ENCODE measurements at regions not wholly inside any gene's neighbourhood (a gene's known extent, or its start where the extent isn't known, plus 50 kb on each side); places are given as distances from the start of the nearest gene placed in this dataset.

DNA sequence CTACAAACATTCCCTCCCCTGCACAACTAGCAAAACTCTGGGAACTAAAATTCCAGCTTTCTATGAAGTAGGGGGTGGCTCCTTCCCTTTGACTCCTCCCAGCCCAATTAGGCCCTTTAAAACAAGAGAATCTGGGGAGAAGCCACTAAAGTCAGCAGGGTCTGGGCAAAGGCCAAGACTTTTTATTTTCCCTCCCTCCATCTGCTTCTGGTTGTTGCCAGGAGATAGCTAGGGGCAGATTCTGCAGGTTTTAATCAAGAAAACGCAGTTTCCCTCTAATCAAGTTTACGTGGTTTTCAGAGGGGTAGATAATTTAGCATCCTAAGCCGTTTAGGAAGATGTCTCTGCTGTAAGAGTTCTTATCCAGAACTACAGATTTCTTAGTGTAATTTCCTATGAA, 114.5 kb upstream of the CDH6 start:
- TF ChIP-seq CTCF (IDR thresholded peaks at IDR 0.05; ENCODE audit: borderline replicate concordance, control extremely low read depth, extremely low read depth, insufficient read depth, missing control alignments): no peak
- in situ Hi-C loops (cut with MboI; ENCODE audit: low sequenced_read_pairs, unreplicated experiment): no loop called here

DNA sequence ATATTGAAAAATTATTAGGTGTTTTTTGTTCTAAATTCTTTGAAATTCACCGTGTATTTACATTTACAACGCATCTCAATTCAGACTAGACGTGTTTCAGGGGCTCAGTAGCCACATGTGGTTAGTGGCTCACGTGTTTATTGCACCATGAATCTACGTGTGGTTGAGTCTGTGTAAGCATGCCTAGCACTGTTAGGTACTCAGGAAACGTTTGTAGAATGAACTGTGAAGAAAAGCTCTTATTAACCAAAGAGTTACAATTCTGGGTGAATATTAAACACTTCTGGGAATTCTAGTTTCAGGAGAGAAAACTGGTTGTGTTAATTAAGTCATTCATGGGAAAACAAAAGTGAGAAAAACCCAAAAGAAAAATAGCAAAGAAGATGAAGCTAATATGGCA, 117.5 kb upstream of the CDH6 start:
- DNase-seq (ENCODE audit: low spot score): no peak
- TF ChIP-seq CTCF (IDR thresholded peaks at IDR 0.05; ENCODE audit: borderline replicate concordance, control extremely low read depth, extremely low read depth, insufficient read depth, missing control alignments): no peak
- in situ Hi-C loops (cut with MboI; ENCODE audit: low sequenced_read_pairs, unreplicated experiment): no loop called here

More for the DNA sequence above, 114.5 kb upstream of the CDH6 start:
- no peak for DNase-seq (ENCODE audit: low spot score)

DNA sequence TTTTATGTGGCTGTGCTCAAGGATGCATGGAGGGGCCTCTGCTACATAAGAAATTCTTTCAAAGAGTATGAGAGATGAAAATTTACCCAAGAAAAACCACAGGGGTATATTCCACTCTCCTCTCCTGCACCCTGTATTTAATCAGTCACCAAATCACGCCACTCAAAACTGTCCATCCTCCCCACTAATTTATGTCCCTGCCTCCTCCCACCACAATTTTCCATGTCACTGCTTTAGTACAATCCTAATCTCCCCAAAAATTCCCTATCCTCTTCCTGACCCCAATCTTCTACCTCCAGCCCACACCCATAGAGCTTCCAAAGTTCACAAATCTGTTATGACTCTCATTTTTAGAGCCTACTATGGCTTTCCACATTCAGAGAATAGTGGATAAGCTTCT, 125.2 kb upstream of the CDH6 start:
- in situ Hi-C loops (cut with MboI; ENCODE audit: low sequenced_read_pairs, unreplicated experiment): no loop called here
- no peak for TF ChIP-seq CTCF (IDR thresholded peaks at IDR 0.05; ENCODE audit: borderline replicate concordance, control extremely low read depth, extremely low read depth, insufficient read depth, missing control alignments)
- DNase-seq (ENCODE audit: low spot score): no peak

DNA sequence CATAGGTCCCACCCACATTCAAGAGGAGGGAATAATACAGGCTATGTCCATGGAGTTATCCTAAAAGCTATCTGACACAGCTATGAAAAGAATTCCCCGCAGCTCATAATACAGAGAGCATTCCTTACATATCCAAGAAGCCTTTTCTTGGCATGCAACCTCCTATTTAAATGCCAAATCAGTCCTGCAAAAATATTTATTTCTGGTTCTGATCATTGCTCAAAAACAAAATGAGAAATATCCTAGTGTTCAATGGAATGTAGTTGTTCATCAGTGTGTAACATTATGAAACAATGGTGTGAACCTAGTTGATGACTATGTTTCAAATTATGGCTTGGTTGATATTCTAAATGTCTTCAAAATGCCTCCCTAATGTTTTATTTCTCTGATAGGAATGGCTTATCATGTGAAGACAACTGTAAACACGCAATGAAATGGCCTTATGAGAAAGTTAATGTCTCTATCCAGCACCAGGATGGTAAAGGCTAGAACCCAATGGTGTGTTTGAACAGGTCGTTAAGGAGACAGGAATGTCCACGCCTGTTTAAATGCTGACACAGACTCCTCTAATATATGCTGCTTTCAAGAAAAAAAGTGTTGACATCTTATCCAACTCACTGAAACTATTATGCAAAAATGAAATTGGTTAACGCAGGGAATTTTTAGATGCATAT, 126.7 kb upstream of the CDH6 start:
- in situ Hi-C loops (cut with MboI; ENCODE audit: low sequenced_read_pairs, unreplicated experiment): no loop called here
- no peak for DNase-seq (ENCODE audit: low spot score)
- TF ChIP-seq CTCF (IDR thresholded peaks at IDR 0.05; ENCODE audit: borderline replicate concordance, control extremely low read depth, extremely low read depth, insufficient read depth, missing control alignments): no peak

GRCh38 chr5:31064215-31064614, 129.3 kb upstream of the CDH6 start:
- no peak for DNase-seq (ENCODE audit: low spot score)
- no peak for TF ChIP-seq CTCF (IDR thresholded peaks at IDR 0.05; ENCODE audit: borderline replicate concordance, control extremely low read depth, extremely low read depth, insufficient read depth, missing control alignments)
- in situ Hi-C loops (cut with MboI; ENCODE audit: low sequenced_read_pairs, unreplicated experiment): no loop called here

DNA sequence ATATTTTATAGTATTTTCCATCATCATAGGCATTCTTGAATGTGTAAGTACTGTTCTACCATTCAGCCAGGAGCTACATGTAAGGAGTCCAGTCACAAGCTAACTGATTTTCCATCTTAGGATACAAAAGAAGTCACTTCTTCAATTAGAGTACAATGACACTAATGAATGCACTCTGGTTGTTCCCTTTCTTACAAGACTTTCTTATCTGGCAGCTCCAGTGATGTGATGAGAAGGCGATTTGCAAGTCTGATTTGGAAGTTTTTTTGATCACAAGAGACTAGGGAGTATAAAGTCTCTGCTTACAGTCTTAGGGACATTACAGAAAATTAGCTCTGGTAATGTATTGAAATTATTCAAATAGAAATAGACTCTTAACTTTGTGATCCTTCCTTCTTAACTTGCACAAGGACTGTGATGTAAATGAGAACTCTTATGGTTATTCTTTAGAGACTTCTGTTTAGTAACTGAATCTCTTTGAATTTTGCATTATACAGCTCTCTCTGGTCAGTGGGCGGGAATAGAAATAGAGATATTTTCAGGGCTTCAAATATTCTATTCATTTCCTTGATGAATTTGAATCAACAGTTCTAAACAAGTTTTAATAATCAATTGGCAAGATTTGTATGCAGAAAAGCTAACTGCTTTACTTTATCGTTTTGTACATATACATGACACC, 130.4 kb upstream of the CDH6 start:
- in situ Hi-C loops (cut with MboI; ENCODE audit: low sequenced_read_pairs, unreplicated experiment): no loop called here
- TF ChIP-seq CTCF (IDR thresholded peaks at IDR 0.05; ENCODE audit: borderline replicate concordance, control extremely low read depth, extremely low read depth, insufficient read depth, missing control alignments): no peak
- no peak for DNase-seq (ENCODE audit: low spot score)

All from GM13976 (cell line).